Neural cell (in vitro differentiated cells): ENCODE measurements at regions not wholly inside any gene's neighbourhood (a gene's known extent, or its start where the extent isn't known, plus 50 kb on each side); places are given as distances from the start of the nearest gene placed in this dataset.

ENCODE experiments used
- H2AFZ ChIP-seq: fragments of 200-600, 300-800 bp; sonication (generic), shearing (Covaris generic); 2 replicates; pipeline ENCODE4 v1.6.0; 2014; ENCODE audit warnings: low read depth, mild to moderate bottlenecking, antibody characterized with exemption, low read length, moderate library complexity
- H3F3A ChIP-seq: fragments of 200-600 bp; shearing (Covaris generic); 2 replicates; pipeline ENCODE4 v1.6.1; 2016; ENCODE audit warnings: mild to moderate bottlenecking, moderate library complexity, mixed read lengths, antibody characterized with exemption, low read length; ENCODE audit not compliant: insufficient read depth, poor library complexity, severe bottlenecking
- H3K27ac ChIP-seq: fragments of 200-600, 300-800 bp; sonication (generic), shearing (Covaris generic); 2 replicates; pipeline ENCODE4 v1.5.1; 2014; ENCODE audit warnings: mild to moderate bottlenecking, low read length, moderate library complexity
- H3K27me3 ChIP-seq: fragments of 300-800, 200-600 bp; sonication (generic), shearing (Covaris generic); 2 replicates; pipeline ENCODE4 v1.6.0; 2014; ENCODE audit warnings: mild to moderate bottlenecking, low read depth, low read length, moderate library complexity; ENCODE audit not compliant: insufficient read depth
- H3K36me3 ChIP-seq: fragments of 300-800, 200-600 bp; sonication (generic), shearing (Covaris generic); 2 replicates; pipeline ENCODE4 v1.5.1; 2014; ENCODE audit warnings: mild to moderate bottlenecking, antibody characterized with exemption, low read length, moderate library complexity; ENCODE audit not compliant: insufficient read depth
- H3K4me2 ChIP-seq: fragments of 300-800, 200-600 bp; sonication (generic), shearing (Covaris generic); 2 replicates; pipeline ENCODE4 v1.6.0; 2014; ENCODE audit warnings: mild to moderate bottlenecking, low read length
- H3K4me3 ChIP-seq: fragments of 300-800, 200-600 bp; sonication (generic), shearing (Covaris generic); 2 replicates; pipeline ENCODE4 v1.5.1; 2014; ENCODE audit warnings: mild to moderate bottlenecking, low read length, moderate library complexity
- H3K79me2 ChIP-seq: fragments of 200-600 bp; shearing (Covaris generic); replicated peaks from 2 replicates; pipeline ENCODE4 v1.6.0; 2014; ENCODE audit warnings: mild to moderate bottlenecking, low read length, moderate library complexity; ENCODE audit not compliant: insufficient read depth
- H3K9ac ChIP-seq: fragments of 300-800, 200-600 bp; sonication (generic), shearing (Covaris generic); 2 replicates; pipeline ENCODE4 v1.6.1; 2016; ENCODE audit warnings: mild to moderate bottlenecking, low read length, mixed read lengths
- H3K9me2 ChIP-seq: fragments of 200-600 bp; shearing (Covaris generic); 2 replicates; pipeline ENCODE4 v1.6.1; 2016; ENCODE audit warnings: mild to moderate bottlenecking, low read length, mixed read lengths; ENCODE audit not compliant: insufficient read depth
- H3K9me3 ChIP-seq: fragments of 200-600, 300-800 bp; sonication (generic), shearing (Covaris generic); 2 replicates; pipeline ENCODE4 v1.6.1; 2016; ENCODE audit warnings: mild to moderate bottlenecking, mixed run types, low read length, moderate library complexity, mixed read lengths
- H4K20me1 ChIP-seq: fragments of 200-600 bp; shearing (Covaris generic); 2 replicates; pipeline ENCODE4 v1.6.1; 2016; ENCODE audit warnings: mild to moderate bottlenecking, mixed run types; ENCODE audit not compliant: insufficient read depth
- CTCF ChIP-seq: fragments of 450-650 bp; IDR thresholded peaks from 2 replicates; pipeline ENCODE4 v1.5.1; 2014; ENCODE audit warnings: antibody characterized with exemption, mild to moderate bottlenecking, moderate library complexity; ENCODE audit not compliant: poor library complexity, severe bottlenecking
- EP300 ChIP-seq: fragments of 450-650 bp; conservative IDR thresholded peaks from 2 replicates; pipeline ENCODE4 v1.6.1; 2014; ENCODE audit warnings: antibody characterized with exemption, mild to moderate bottlenecking, moderate library complexity; ENCODE audit not compliant: poor library complexity, severe bottlenecking
- EZH2 ChIP-seq: fragments of 200-600, 300-800 bp; shearing (Covaris generic), sonication (generic); IDR thresholded peaks from 2 replicates; pipeline ENCODE4 v1.6.1; 2014; ENCODE audit warnings: antibody characterized with exemption, low read length, borderline replicate concordance, mild to moderate bottlenecking; ENCODE audit not compliant: insufficient read depth, poor library complexity, severe bottlenecking
- MXI1 ChIP-seq: fragments of 450-650 bp; conservative IDR thresholded peaks from 2 replicates; pipeline ENCODE4 v1.6.1; 2014; ENCODE audit warnings: antibody characterized with exemption, mild to moderate bottlenecking; ENCODE audit not compliant: poor library complexity, severe bottlenecking
- POLR2AphosphoS5 ChIP-seq: IDR thresholded peaks from 2 replicates; pipeline ENCODE4 v1.6.1; 2012
- RAD21 ChIP-seq: fragments of 450-650 bp; conservative IDR thresholded peaks from 2 replicates; pipeline ENCODE4 v1.6.1; 2014; ENCODE audit warnings: antibody characterized with exemption, mild to moderate bottlenecking, moderate library complexity
- SMC3 ChIP-seq: fragments of 450-650 bp; conservative IDR thresholded peaks from 2 replicates; pipeline ENCODE4 v1.6.1; 2014; ENCODE audit warnings: antibody characterized with exemption, mild to moderate bottlenecking, moderate library complexity; ENCODE audit not compliant: poor library complexity
- TAF1 ChIP-seq: IDR thresholded peaks from 2 replicates; pipeline ENCODE4 v1.6.1; 2012; ENCODE audit warnings: low read depth
- TF ChIP-seq, protein P1 (sequence below): IDR thresholded peaks from 2 replicates; pipeline ENCODE4 v1.6.1; 2012; ENCODE audit warnings: borderline replicate concordance

DNA sequence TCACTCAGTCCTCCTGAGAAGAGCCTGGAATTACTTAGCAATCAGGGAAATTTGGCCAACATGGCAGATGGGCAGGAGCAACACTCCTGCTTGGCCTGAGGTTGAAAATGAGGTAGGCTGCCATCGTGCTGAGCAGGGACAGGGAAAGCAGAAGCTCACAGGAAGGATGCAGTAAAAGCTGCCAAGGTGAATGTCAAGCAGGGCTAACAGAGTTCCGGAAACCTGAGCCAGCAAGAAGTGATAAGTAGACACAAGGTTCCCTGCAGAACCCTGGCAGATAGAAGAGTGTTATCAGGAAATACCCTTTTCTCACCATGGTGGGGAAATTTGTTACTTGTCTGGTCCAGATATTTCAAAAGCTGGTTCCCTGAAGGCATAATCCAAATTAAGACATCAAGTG, 454.3 kb upstream of the MEX3C start:
- Histone ChIP-seq H3K79me2 (no peaks in the 10 kb centered on the region), H3K36me3 (no peaks in the 10 kb centered on the region), H3F3A (no peaks in the 10 kb centered on the region), H3K27me3 (no peaks in the 10 kb centered on the region), H3K9ac (no peak overlapping the region), H3K9me2 (no peaks in the 10 kb centered on the region), H3K4me2 (no peak overlapping the region), H4K20me1 (no peaks in the 10 kb centered on the region), H3K9me3 (no peaks in the 10 kb centered on the region), H3K4me3 (no peak overlapping the region), H3K27ac (no peak overlapping the region), H2AFZ (no peak overlapping the region)
- TF ChIP-seq EZH2 (no peak), CTCF (no peak), POLR2AphosphoS5 (no peak), EP300 (no peak), MXI1 (no peak), TAF1 (no peak), SMC3 (no peak), RAD21 (no peak)
- TF ChIP-seq, protein P1, sequence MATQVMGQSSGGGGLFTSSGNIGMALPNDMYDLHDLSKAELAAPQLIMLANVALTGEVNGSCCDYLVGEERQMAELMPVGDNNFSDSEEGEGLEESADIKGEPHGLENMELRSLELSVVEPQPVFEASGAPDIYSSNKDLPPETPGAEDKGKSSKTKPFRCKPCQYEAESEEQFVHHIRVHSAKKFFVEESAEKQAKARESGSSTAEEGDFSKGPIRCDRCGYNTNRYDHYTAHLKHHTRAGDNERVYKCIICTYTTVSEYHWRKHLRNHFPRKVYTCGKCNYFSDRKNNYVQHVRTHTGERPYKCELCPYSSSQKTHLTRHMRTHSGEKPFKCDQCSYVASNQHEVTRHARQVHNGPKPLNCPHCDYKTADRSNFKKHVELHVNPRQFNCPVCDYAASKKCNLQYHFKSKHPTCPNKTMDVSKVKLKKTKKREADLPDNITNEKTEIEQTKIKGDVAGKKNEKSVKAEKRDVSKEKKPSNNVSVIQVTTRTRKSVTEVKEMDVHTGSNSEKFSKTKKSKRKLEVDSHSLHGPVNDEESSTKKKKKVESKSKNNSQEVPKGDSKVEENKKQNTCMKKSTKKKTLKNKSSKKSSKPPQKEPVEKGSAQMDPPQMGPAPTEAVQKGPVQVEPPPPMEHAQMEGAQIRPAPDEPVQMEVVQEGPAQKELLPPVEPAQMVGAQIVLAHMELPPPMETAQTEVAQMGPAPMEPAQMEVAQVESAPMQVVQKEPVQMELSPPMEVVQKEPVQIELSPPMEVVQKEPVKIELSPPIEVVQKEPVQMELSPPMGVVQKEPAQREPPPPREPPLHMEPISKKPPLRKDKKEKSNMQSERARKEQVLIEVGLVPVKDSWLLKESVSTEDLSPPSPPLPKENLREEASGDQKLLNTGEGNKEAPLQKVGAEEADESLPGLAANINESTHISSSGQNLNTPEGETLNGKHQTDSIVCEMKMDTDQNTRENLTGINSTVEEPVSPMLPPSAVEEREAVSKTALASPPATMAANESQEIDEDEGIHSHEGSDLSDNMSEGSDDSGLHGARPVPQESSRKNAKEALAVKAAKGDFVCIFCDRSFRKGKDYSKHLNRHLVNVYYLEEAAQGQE = no peak

DNA sequence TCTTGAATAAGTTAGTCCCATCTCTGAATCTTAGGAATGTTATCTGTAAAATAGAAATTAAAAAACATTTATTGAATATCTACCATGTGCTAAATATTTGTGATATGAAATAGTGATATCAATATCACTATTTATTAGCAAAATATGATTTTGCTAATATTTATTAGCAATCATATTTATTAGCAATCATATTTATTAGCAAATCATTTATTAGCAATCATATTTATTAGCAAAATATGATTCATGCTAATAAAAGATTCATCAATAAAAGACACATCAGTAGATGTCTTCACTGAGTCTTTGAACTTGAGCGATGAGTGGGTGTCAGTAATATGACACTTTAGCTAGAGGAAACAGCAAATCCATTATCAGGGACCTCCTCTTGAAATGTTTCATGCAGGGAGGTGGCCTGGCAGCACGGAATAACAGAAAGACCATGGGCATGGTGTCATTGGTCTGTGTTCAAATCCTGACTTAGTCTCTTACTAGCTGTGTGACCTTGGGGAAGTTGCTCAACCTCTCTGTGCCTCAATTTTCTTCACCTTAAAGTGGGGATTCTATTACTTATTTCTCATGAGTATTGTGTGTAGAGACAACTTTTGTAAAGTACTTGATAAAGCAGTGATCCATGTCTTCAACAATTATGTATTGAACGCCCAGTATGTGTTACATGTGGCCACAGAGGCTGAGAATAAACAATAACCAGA, 456.2 kb upstream of the MEX3C start:
- no peak overlapping the region for H3K4me2 ChIP-seq
- no peaks in the 10 kb centered on the region for H4K20me1 ChIP-seq
- TF ChIP-seq, protein P1 = no peak
- no peak for TF ChIP-seq RAD21
- no peak for TF ChIP-seq TAF1
- no peak for TF ChIP-seq EP300
- no peak for TF ChIP-seq CTCF
- no peak for TF ChIP-seq SMC3
- no peak for TF ChIP-seq EZH2
- TF ChIP-seq POLR2AphosphoS5 = no peak
- TF ChIP-seq MXI1 = no peak
- no peak overlapping the region for H2AFZ ChIP-seq
- no peak overlapping the region for H3K27ac ChIP-seq
- H3K36me3 ChIP-seq = no peaks in the 10 kb centered on the region
- no peaks in the 10 kb centered on the region for H3K9me2 ChIP-seq
- no peaks in the 10 kb centered on the region for H3F3A ChIP-seq
- H3K9ac ChIP-seq = no peak overlapping the region
- no peaks in the 10 kb centered on the region for H3K27me3 ChIP-seq
- H3K9me3 ChIP-seq = no peaks in the 10 kb centered on the region
- no peaks in the 10 kb centered on the region for H3K79me2 ChIP-seq
- no peak overlapping the region for H3K4me3 ChIP-seq
